ENCODE measurements at regions not wholly inside any gene's neighbourhood (a gene's known extent, or its start where the extent isn't known, plus 50 kb on each side); places are given as distances from the start of the nearest gene placed in this dataset.

- TF ChIP-seq, protein P1, sequence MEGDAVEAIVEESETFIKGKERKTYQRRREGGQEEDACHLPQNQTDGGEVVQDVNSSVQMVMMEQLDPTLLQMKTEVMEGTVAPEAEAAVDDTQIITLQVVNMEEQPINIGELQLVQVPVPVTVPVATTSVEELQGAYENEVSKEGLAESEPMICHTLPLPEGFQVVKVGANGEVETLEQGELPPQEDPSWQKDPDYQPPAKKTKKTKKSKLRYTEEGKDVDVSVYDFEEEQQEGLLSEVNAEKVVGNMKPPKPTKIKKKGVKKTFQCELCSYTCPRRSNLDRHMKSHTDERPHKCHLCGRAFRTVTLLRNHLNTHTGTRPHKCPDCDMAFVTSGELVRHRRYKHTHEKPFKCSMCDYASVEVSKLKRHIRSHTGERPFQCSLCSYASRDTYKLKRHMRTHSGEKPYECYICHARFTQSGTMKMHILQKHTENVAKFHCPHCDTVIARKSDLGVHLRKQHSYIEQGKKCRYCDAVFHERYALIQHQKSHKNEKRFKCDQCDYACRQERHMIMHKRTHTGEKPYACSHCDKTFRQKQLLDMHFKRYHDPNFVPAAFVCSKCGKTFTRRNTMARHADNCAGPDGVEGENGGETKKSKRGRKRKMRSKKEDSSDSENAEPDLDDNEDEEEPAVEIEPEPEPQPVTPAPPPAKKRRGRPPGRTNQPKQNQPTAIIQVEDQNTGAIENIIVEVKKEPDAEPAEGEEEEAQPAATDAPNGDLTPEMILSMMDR (IDR thresholded peaks at IDR 0.05), result no peak
- no peak for TF ChIP-seq POLR2A (IDR thresholded peaks at IDR 0.05)
These were observed 208.1 kb downstream of the VGLL3 start for GRCh38 chr3:86782866-86783265.

Measured in Peyer's patch (tissue), 4 donors.